ENCODE measurements at regions not wholly inside any gene's neighbourhood (a gene's known extent, or its start where the extent isn't known, plus 50 kb on each side); places are given as distances from the start of the nearest gene placed in this dataset.

DNA sequence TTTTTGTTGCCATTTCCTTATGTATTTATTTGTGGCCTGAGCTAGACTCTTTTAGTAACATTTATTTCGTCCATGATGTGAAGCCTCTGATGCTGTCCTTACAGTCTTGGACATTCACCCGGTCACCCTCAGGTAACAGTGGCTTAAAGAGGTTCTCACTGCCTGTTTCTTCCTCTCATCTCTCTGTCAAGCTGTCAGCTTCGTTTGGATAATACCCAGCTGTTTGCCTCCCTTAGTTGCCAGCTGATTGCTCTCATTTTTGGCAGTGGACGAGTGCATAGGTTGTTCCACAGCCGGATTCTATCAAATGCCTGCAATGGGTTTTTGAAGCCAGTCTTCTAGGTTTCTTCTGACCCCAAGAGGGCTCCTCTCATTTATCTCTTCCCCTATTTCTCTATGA is 427.7 kb downstream of the MED10 start:
- no peak for TF ChIP-seq CTCF (conservative IDR thresholded peaks at IDR 0.05 in 1 of 2, IDR thresholded peaks at IDR 0.05 in 1 of 2; ENCODE audit: low read depth in 1 of 2, low read length in 2 of 2)
- TF ChIP-seq EZH2 (IDR thresholded peaks at IDR 0.05; ENCODE audit: low read length, missing control alignments), result no peak

Data from fibroblast of lung (primary cell).